ENCODE measurements at regions not wholly inside any gene's neighbourhood (a gene's known extent, or its start where the extent isn't known, plus 50 kb on each side); places are given as distances from the start of the nearest gene placed in this dataset.

GRCh38 chr7:25279705-25280104 lies 51.4 kb upstream of the NPVF start:
- no peaks in the 10 kb centered on the region for H3K4me1 ChIP-seq (ENCODE audit: control insufficient read depth, insufficient read depth, low read length)
- H3K27ac ChIP-seq (ENCODE audit: low read depth, low read length): no peak overlapping the region
- H3K9ac ChIP-seq (ENCODE audit: low read length): no peak overlapping the region
- H3K36me3 ChIP-seq (ENCODE audit: control insufficient read depth, insufficient read depth, low read length): no peaks in the 10 kb centered on the region
- peaks cover 4% of the 10 kb centered on the region for H3K27me3 ChIP-seq (ENCODE audit: control insufficient read depth, insufficient read depth, low read length)
- no peak overlapping the region for H3K4me3 ChIP-seq (ENCODE audit: low read length)

- no peak overlapping the region for H3K9ac ChIP-seq (ENCODE audit: low read length)
- H3K4me1 ChIP-seq (ENCODE audit: control insufficient read depth, insufficient read depth, low read length): no peaks in the 10 kb centered on the region
- no peak overlapping the region for H3K27ac ChIP-seq (ENCODE audit: low read depth, low read length)
- peaks cover 4% of the 10 kb centered on the region for H3K27me3 ChIP-seq (ENCODE audit: control insufficient read depth, insufficient read depth, low read length)
- no peaks in the 10 kb centered on the region for H3K36me3 ChIP-seq (ENCODE audit: control insufficient read depth, insufficient read depth, low read length)
- no peak overlapping the region for H3K4me3 ChIP-seq (ENCODE audit: low read length)
These were observed 51.9 kb upstream of the NPVF start for GRCh38 chr7:25280181-25280580.

- Histone ChIP-seq H3K4me3 (ENCODE audit: low read length) (no peak overlapping the region), H3K27ac (ENCODE audit: low read depth, low read length) (no peak overlapping the region)
These were observed 53.9 kb upstream of the NPVF start for GRCh38 chr7:25282194-25282593.

GRCh38 chr7:25286756-25287155 lies 58.5 kb upstream of the NPVF start:
- Histone ChIP-seq H3K36me3 (ENCODE audit: control insufficient read depth, insufficient read depth, low read length) (no peaks in the 10 kb centered on the region), H3K27me3 (ENCODE audit: control insufficient read depth, insufficient read depth, low read length) (peaks cover 3% of the 10 kb centered on the region), H3K4me1 (ENCODE audit: control insufficient read depth, insufficient read depth, low read length) (no peaks in the 10 kb centered on the region), H3K27ac (ENCODE audit: low read depth, low read length) (no peak overlapping the region), H3K9ac (ENCODE audit: low read length) (no peak overlapping the region), H3K4me3 (ENCODE audit: low read length) (no peak overlapping the region)

More at GRCh38 chr7:25282194-25282593, 53.9 kb upstream of the NPVF start:
- Histone ChIP-seq H3K4me1 (ENCODE audit: control insufficient read depth, insufficient read depth, low read length) (no peaks in the 10 kb centered on the region), H3K36me3 (ENCODE audit: control insufficient read depth, insufficient read depth, low read length) (no peaks in the 10 kb centered on the region), H3K27me3 (ENCODE audit: control insufficient read depth, insufficient read depth, low read length) (peaks cover 4% of the 10 kb centered on the region), H3K9ac (ENCODE audit: low read length) (no peak overlapping the region)

- no peaks in the 10 kb centered on the region for H3K27me3 ChIP-seq (ENCODE audit: control insufficient read depth, insufficient read depth, low read length)
- H3K27ac ChIP-seq (ENCODE audit: low read depth, low read length): no peak overlapping the region
- H3K36me3 ChIP-seq (ENCODE audit: control insufficient read depth, insufficient read depth, low read length): no peaks in the 10 kb centered on the region
- no peaks in the 10 kb centered on the region for H3K4me1 ChIP-seq (ENCODE audit: control insufficient read depth, insufficient read depth, low read length)
- no peak overlapping the region for H3K4me3 ChIP-seq (ENCODE audit: low read length)
- H3K9ac ChIP-seq (ENCODE audit: low read length): no peak overlapping the region
These were observed 59.0 kb upstream of the NPVF start for GRCh38 chr7:25287291-25287690.

GRCh38 chr7:25288556-25289307 lies 60.4 kb upstream of the NPVF start:
- H3K36me3 ChIP-seq (ENCODE audit: control insufficient read depth, insufficient read depth, low read length): no peaks in the 10 kb centered on the region
- no peaks in the 10 kb centered on the region for H3K4me1 ChIP-seq (ENCODE audit: control insufficient read depth, insufficient read depth, low read length)
- no peaks in the 10 kb centered on the region for H3K27me3 ChIP-seq (ENCODE audit: control insufficient read depth, insufficient read depth, low read length)
- H3K27ac ChIP-seq (ENCODE audit: low read depth, low read length): no peak overlapping the region
- no peak overlapping the region for H3K4me3 ChIP-seq (ENCODE audit: low read length)
- H3K9ac ChIP-seq (ENCODE audit: low read length): no peak overlapping the region

- Histone ChIP-seq H3K9ac (ENCODE audit: low read length) (no peak overlapping the region), H3K27ac (ENCODE audit: low read depth, low read length) (no peak overlapping the region), H3K4me3 (ENCODE audit: low read length) (no peak overlapping the region), H3K4me1 (ENCODE audit: control insufficient read depth, insufficient read depth, low read length) (no peaks in the 10 kb centered on the region), H3K27me3 (ENCODE audit: control insufficient read depth, insufficient read depth, low read length) (no peaks in the 10 kb centered on the region), H3K36me3 (ENCODE audit: control insufficient read depth, insufficient read depth, low read length) (no peaks in the 10 kb centered on the region)
These were observed 61.2 kb upstream of the NPVF start for GRCh38 chr7:25289518-25289917.

- Histone ChIP-seq H3K27ac (ENCODE audit: low read depth, low read length) (no peak overlapping the region), H3K4me1 (ENCODE audit: control insufficient read depth, insufficient read depth, low read length) (no peaks in the 10 kb centered on the region), H3K9ac (ENCODE audit: low read length) (no peak overlapping the region), H3K36me3 (ENCODE audit: control insufficient read depth, insufficient read depth, low read length) (no peaks in the 10 kb centered on the region), H3K27me3 (ENCODE audit: control insufficient read depth, insufficient read depth, low read length) (no peaks in the 10 kb centered on the region), H3K4me3 (ENCODE audit: low read length) (no peak overlapping the region)
These were observed 66.3 kb upstream of the NPVF start for GRCh38 chr7:25294624-25295023.

GRCh38 chr7:25295387-25295786 lies 67.1 kb upstream of the NPVF start:
- H3K4me1 ChIP-seq (ENCODE audit: control insufficient read depth, insufficient read depth, low read length): no peaks in the 10 kb centered on the region
- H3K36me3 ChIP-seq (ENCODE audit: control insufficient read depth, insufficient read depth, low read length): no peaks in the 10 kb centered on the region
- no peak overlapping the region for H3K27ac ChIP-seq (ENCODE audit: low read depth, low read length)
- H3K27me3 ChIP-seq (ENCODE audit: control insufficient read depth, insufficient read depth, low read length): no peaks in the 10 kb centered on the region
- no peak overlapping the region for H3K9ac ChIP-seq (ENCODE audit: low read length)
- H3K4me3 ChIP-seq (ENCODE audit: low read length): no peak overlapping the region

- no peaks in the 10 kb centered on the region for H3K4me1 ChIP-seq (ENCODE audit: control insufficient read depth, insufficient read depth, low read length)
- H3K27me3 ChIP-seq (ENCODE audit: control insufficient read depth, insufficient read depth, low read length): no peaks in the 10 kb centered on the region
- H3K27ac ChIP-seq (ENCODE audit: low read depth, low read length): no peak overlapping the region
- H3K36me3 ChIP-seq (ENCODE audit: control insufficient read depth, insufficient read depth, low read length): no peaks in the 10 kb centered on the region
- H3K4me3 ChIP-seq (ENCODE audit: low read length): no peak overlapping the region
- no peak overlapping the region for H3K9ac ChIP-seq (ENCODE audit: low read length)
These were observed 67.8 kb upstream of the NPVF start for GRCh38 chr7:25296086-25296485.

GRCh38 chr7:25297278-25297677 lies 69.0 kb upstream of the NPVF start:
- no peaks in the 10 kb centered on the region for H3K4me1 ChIP-seq (ENCODE audit: control insufficient read depth, insufficient read depth, low read length)
- H3K27me3 ChIP-seq (ENCODE audit: control insufficient read depth, insufficient read depth, low read length): no peaks in the 10 kb centered on the region
- no peaks in the 10 kb centered on the region for H3K36me3 ChIP-seq (ENCODE audit: control insufficient read depth, insufficient read depth, low read length)
- H3K9ac ChIP-seq (ENCODE audit: low read length): no peak overlapping the region
- H3K27ac ChIP-seq (ENCODE audit: low read depth, low read length): no peak overlapping the region
- H3K4me3 ChIP-seq (ENCODE audit: low read length): no peak overlapping the region

GRCh38 chr7:25303281-25304181 lies 75.2 kb upstream of the NPVF start:
- Histone ChIP-seq H3K27ac (ENCODE audit: low read depth, low read length) (no peak overlapping the region), H3K4me1 (ENCODE audit: control insufficient read depth, insufficient read depth, low read length) (peaks cover 14% of the 10 kb centered on the region), H3K9ac (ENCODE audit: low read length) (no peak overlapping the region), H3K4me3 (ENCODE audit: low read length) (no peak overlapping the region), H3K27me3 (ENCODE audit: control insufficient read depth, insufficient read depth, low read length) (no peaks in the 10 kb centered on the region), H3K36me3 (ENCODE audit: control insufficient read depth, insufficient read depth, low read length) (no peaks in the 10 kb centered on the region)

Data from rectal smooth muscle tissue (tissue), 1 donor.